PC-3 (cell line): ENCODE measurements at regions not wholly inside any gene's neighbourhood (a gene's known extent, or its start where the extent isn't known, plus 50 kb on each side); places are given as distances from the start of the nearest gene placed in this dataset.

Experiments
- CTCF ChIP-seq: fragments of 300-600 bp; sonication (generic); conservative IDR thresholded peaks from 2 replicates; pipeline ENCODE4 v1.5.1; 2017; ENCODE audit warnings: antibody characterized with exemption, low read depth, mild to moderate bottlenecking, low read length
- EZH2 ChIP-seq: fragments of 300-600 bp; sonication (generic); IDR thresholded peaks from one replicate; pipeline ENCODE4 v1.6.1; 2017; ENCODE audit warnings: antibody characterized with exemption, mild to moderate bottlenecking, low read length; ENCODE audit not compliant: unreplicated experiment
- EZH2phosphoT487 ChIP-seq: fragments of 300-600 bp; sonication (generic); IDR thresholded peaks from 2 replicates; pipeline ENCODE4 v1.6.1; 2018; ENCODE audit warnings: mild to moderate bottlenecking, antibody characterized with exemption, low read length, borderline replicate concordance

- no peak for TF ChIP-seq EZH2
- TF ChIP-seq EZH2phosphoT487, result no peak
- no peak for TF ChIP-seq CTCF
Measured at GRCh38 chr7:47196737-47197136, 385.2 kb downstream of the TNS3 start.
